Thoracic aorta (tissue), 2 donors: ENCODE measurements at regions not wholly inside any gene's neighbourhood (a gene's known extent, or its start where the extent isn't known, plus 50 kb on each side); places are given as distances from the start of the nearest gene placed in this dataset.
"Not testable (repeated sequence)": the region's sequence is repeated elsewhere in the genome, so short reads cannot be mapped to it uniquely, and the experiment has no call there.

ENCODE experiments used
- ATAC-seq: fragments of 150-250 bp; one replicate; pipeline ENCODE4 v1.8.0; 2017; ENCODE audit warnings: low read depth; ENCODE audit not compliant: insufficient number of reproducible peaks, low FRiP score
- DNase-seq: peaks from one replicate; pipeline ENCODE4 v3.0.0-alpha.2; 2020; ENCODE audit warnings: low spot score
- H3K27ac ChIP-seq, 2 donors: fragments of 200-600 bp; sonication (generic); 1 replicate in 1 of 2; 2 replicates in 1 of 2; pipeline ENCODE4 v1.5.1; 2016; ENCODE audit warnings: mild to moderate bottlenecking in 2 of 2, moderate library complexity in 2 of 2
- H3K27me3 ChIP-seq: fragments of 200-600 bp; sonication (generic); replicated peaks from 2 replicates; pipeline ENCODE4 v1.6.0; 2016; ENCODE audit warnings: mild to moderate bottlenecking; ENCODE audit not compliant: insufficient read depth
- H3K36me3 ChIP-seq: fragments of 200-600 bp; sonication (generic); one replicate; pipeline ENCODE4 v1.5.1; 2016
- H3K4me1 ChIP-seq, 2 donors: fragments of 200-600 bp; sonication (generic); 1 replicate in 1 of 2; 2 replicates in 1 of 2; pipeline versions ENCODE4 v1.5.1 to v1.6.0; 2016; ENCODE audit warnings: low read depth in 2 of 2, mild to moderate bottlenecking in 1 of 2; ENCODE audit not compliant: control insufficient read depth in 1 of 2
- H3K4me3 ChIP-seq: fragments of 200-600 bp; sonication (generic); 2 replicates; pipeline ENCODE4 v1.5.1; 2016; ENCODE audit warnings: mild to moderate bottlenecking
- H3K9me3 ChIP-seq: fragments of 200-600 bp; sonication (generic); 2 replicates; pipeline ENCODE4 v1.5.1; 2016
- TF ChIP-seq, protein P1 (sequence below): fragments of 200-600 bp; sonication (generic); IDR thresholded peaks from one replicate; pipeline ENCODE4 v1.5.1; 2019; ENCODE audit warnings: antibody characterized with exemption

DNA sequence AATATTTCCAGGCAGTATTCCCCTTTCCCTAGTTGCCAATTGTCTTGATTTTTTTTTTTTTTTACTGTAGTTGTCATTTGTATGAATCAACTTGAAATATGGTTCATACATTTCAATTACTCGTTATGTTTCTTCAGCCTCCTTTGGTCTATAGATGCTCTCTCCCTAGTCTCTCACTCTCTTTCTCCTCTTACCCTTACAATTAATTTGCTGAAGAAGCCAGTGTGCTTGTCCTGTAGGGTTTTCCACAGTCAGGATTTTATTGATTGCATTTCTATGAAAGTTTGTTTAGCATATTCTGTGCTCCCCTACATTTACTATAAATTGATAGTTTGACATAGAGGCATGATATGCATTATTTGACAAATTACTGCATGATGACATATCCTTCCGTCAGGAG is 112.0 kb upstream of the PRKCQ start:
- Histone ChIP-seq H3K4me3 (no peak overlapping the region), H3K4me1 (no peaks in the 10 kb centered on the region), H3K27ac (no peak overlapping the region), H3K9me3 (no peaks in the 10 kb centered on the region), H3K36me3 (no peaks in the 10 kb centered on the region), H3K27me3 (no peaks in the 10 kb centered on the region)
- TF ChIP-seq, protein P1, sequence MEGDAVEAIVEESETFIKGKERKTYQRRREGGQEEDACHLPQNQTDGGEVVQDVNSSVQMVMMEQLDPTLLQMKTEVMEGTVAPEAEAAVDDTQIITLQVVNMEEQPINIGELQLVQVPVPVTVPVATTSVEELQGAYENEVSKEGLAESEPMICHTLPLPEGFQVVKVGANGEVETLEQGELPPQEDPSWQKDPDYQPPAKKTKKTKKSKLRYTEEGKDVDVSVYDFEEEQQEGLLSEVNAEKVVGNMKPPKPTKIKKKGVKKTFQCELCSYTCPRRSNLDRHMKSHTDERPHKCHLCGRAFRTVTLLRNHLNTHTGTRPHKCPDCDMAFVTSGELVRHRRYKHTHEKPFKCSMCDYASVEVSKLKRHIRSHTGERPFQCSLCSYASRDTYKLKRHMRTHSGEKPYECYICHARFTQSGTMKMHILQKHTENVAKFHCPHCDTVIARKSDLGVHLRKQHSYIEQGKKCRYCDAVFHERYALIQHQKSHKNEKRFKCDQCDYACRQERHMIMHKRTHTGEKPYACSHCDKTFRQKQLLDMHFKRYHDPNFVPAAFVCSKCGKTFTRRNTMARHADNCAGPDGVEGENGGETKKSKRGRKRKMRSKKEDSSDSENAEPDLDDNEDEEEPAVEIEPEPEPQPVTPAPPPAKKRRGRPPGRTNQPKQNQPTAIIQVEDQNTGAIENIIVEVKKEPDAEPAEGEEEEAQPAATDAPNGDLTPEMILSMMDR = no peak
- no peak for DNase-seq
- no peak for ATAC-seq

DNA sequence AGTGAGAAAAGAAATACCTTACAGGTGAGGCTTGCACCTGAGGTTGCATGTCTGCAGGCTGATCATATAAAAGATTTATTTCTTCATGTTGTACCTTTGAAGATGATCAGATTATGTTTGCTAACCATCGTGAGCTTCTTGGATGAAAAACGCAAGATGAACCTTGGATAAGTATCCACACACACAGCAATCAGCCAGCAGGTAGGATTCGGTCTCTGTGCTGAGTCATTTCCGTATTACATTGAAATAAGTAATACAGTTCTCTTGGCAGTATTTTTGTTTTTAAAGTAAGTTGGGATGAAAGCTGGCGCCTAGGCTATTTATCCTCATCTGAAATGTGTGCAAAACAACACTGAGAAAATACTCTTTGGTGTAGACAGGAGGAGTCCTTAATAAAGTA is 109.0 kb upstream of the PRKCQ start:
- Histone ChIP-seq H3K27me3 (no peaks in the 10 kb centered on the region), H3K36me3 (no peaks in the 10 kb centered on the region), H3K4me1 (no peaks in the 10 kb centered on the region), H3K9me3 (no peaks in the 10 kb centered on the region), H3K27ac (no peak overlapping the region), H3K4me3 (no peak overlapping the region)
- TF ChIP-seq, protein P1 = no peak
- DNase-seq (no peak), ATAC-seq (no peak)

DNA sequence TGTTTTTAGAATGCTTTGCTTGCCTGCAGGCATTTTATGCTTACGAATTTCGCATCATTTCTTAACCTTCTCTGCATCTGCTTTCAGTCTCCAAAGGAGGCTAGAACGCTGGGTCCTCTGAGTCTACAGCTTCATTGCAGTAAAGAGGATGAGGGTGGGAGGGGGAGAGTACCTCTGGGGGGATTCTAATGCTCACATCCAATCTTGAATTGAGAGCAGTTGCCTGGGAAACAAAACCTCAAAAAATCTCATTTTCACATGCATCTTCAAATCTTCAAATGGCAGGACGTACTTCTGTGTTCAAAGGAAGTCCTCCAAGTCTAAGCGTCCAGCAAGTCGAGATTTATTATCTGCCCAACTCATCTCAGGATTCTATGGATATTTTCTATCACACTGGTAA is 100.7 kb upstream of the PRKCQ start:
- Histone ChIP-seq H3K4me1 (no peaks in the 10 kb centered on the region), H3K4me3 (no peak overlapping the region), H3K9me3 (no peaks in the 10 kb centered on the region), H3K27me3 (no peaks in the 10 kb centered on the region), H3K27ac (no peak overlapping the region), H3K36me3 (no peaks in the 10 kb centered on the region)
- no peak for ATAC-seq
- TF ChIP-seq, protein P1 = no peak
- DNase-seq = no peak

DNA sequence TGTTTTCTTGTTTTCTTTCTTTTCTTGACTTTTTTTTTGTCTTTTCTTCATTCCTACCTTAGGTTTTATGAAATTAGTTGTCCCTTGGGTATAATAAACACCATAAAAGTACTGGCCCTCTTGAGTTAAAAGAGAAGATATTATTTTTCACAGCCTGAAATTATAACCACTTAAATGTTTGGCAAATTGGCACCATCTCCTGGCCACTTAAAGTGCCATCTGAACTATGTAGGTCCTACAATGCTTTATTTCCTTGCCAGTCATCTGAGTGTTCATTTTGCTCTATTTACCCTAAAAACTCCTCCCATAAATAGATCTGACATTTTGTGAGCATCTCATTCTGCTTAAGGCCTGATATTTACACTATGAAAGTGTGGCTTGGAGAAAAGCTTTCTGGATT is 98.9 kb upstream of the PRKCQ start:
- ATAC-seq (no peak), DNase-seq (no peak)
- TF ChIP-seq, protein P1 = no peak
- H3K27ac ChIP-seq = no peak overlapping the region
- H3K4me1 ChIP-seq = no peaks in the 10 kb centered on the region
- H3K4me3 ChIP-seq = no peak overlapping the region
- no peaks in the 10 kb centered on the region for H3K36me3 ChIP-seq
- no peaks in the 10 kb centered on the region for H3K9me3 ChIP-seq
- H3K27me3 ChIP-seq = no peaks in the 10 kb centered on the region

DNA sequence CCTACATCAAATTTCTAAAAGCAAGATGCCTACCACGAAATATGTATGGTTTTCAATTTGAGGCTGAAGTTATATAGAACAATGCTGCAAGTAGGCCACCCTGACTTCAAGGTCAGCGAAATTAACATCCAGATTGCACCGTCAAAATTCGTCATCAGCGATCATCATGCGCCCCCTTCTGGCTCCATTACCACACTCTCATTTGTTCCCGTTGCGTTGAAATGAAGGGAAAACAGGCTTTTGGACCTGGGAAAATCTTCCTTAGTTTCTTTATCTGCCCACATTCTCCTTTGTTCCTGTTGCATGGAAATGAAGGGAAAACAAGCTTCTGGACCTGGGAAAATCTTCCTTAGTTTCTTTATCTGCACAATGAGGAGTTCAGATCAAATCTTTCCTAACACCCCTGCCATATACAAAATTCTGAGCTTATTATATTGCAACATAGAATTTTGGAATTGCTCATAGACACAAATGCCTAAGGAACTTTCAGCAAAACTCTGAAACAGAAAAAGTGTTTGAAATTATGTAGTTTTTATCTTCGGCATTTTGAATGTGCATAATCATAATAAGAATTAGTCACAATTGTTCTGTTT is 98.2 kb upstream of the PRKCQ start:
- no peaks in the 10 kb centered on the region for H3K9me3 ChIP-seq
- DNase-seq = no peak
- H3K4me1 ChIP-seq = no peaks in the 10 kb centered on the region
- no peak overlapping the region for H3K4me3 ChIP-seq
- no peaks in the 10 kb centered on the region for H3K36me3 ChIP-seq
- TF ChIP-seq, protein P1 = peak; percentile 56
- no peak for ATAC-seq
- H3K27me3 ChIP-seq = no peaks in the 10 kb centered on the region
- no peak overlapping the region for H3K27ac ChIP-seq

DNA sequence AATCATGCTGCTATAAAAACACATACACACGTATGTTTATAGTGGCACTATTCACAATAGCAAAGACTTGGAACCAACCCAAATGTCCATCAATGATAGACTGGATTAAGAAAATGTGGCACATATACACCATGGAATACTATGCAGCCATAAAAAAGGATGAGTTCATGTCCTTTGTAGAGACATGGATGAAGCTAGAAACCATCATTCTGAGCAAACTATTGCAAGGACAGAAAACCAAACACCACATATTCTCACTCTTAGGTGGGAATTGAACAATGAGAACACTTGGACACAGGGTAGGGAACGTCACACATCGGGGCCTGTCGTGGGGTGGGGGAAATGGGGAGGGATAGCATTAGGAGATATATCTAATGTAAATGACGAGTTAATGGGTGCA is 97.1 kb upstream of the PRKCQ start:
- not testable (repeated sequence) for H3K27ac ChIP-seq, ATAC-seq, DNase-seq, H3K9me3 ChIP-seq, H3K4me3 ChIP-seq, H3K36me3 ChIP-seq, H3K27me3 ChIP-seq, H3K4me1 ChIP-seq
